Natural killer cell (primary cell): ENCODE measurements at regions not wholly inside any gene's neighbourhood (a gene's known extent, or its start where the extent isn't known, plus 50 kb on each side); places are given as distances from the start of the nearest gene placed in this dataset.

Source experiments
- ATAC-seq, 3 donors: fragments of 150-1000 bp in 2 of 3; fragments of 200-7000 bp in 1 of 3; cut with Tn5 transposase; 1 replicate in 1 of 3; 2 replicates in 2 of 3; pipeline ENCODE4 v1.10.0; 2021; ENCODE audit warnings: mild to moderate bottlenecking in 2 of 3, moderate library complexity in 2 of 3
- DNase-seq, 2 donors: peaks; one replicate each; pipeline versions ENCODE4 v3.0.0 to v3.0.0-alpha.2; 2013 to 2021; ENCODE audit warnings: mixed read lengths in 1 of 2
- H3K27ac ChIP-seq: one replicate; pipeline ENCODE4 v1.5.1; 2013; ENCODE audit warnings: mild to moderate bottlenecking, low read length
- H3K27me3 ChIP-seq: one replicate; pipeline ENCODE4 v1.6.1; 2013; ENCODE audit warnings: low read length; ENCODE audit not compliant: control insufficient read depth, insufficient read depth
- H3K36me3 ChIP-seq: one replicate; pipeline ENCODE4 v1.6.1; 2013; ENCODE audit warnings: low read length; ENCODE audit not compliant: control insufficient read depth, insufficient read depth
- H3K4me1 ChIP-seq: one replicate; pipeline ENCODE4 v1.6.1; 2013; ENCODE audit warnings: low read length; ENCODE audit not compliant: control insufficient read depth, insufficient read depth
- H3K4me3 ChIP-seq: one replicate; pipeline ENCODE4 v1.5.1; 2013; ENCODE audit warnings: low read length
- H3K9me3 ChIP-seq: one replicate; pipeline ENCODE4 v1.6.1; 2013; ENCODE audit warnings: low read length; ENCODE audit not compliant: control insufficient read depth, insufficient read depth
- H3K27ac Mint-ChIP-seq, 2 donors: one replicate each; pipeline ENCODE4 v1.8.0; 2022; ENCODE audit warnings: mild to moderate bottlenecking in 2 of 2, mixed read lengths in 2 of 2, moderate library complexity in 1 of 2
- H3K27me3 Mint-ChIP-seq, 2 donors: one replicate each; pipeline ENCODE4 v1.8.0; 2022; ENCODE audit warnings: low read depth in 2 of 2, mixed read lengths in 2 of 2
- H3K36me3 Mint-ChIP-seq: one replicate; pipeline ENCODE4 v1.8.0; 2022; ENCODE audit warnings: mixed read lengths
- H3K4me1 Mint-ChIP-seq, 2 donors: one replicate each; pipeline ENCODE4 v1.8.0; 2022; ENCODE audit warnings: mixed read lengths in 2 of 2
- H3K4me3 Mint-ChIP-seq: one replicate; pipeline ENCODE4 v1.8.0; 2022; ENCODE audit warnings: mild to moderate bottlenecking, moderate library complexity, mixed read lengths
- H3K9me3 Mint-ChIP-seq, 2 donors: one replicate each; pipeline ENCODE4 v1.8.0; 2022; ENCODE audit warnings: mixed read lengths in 2 of 2
- WGBS: methylation state at CpG from one replicate; pipeline ENCODE4 v1.1.7; 2013; ENCODE audit warnings: missing lambda C conversion rate; ENCODE audit not compliant: insufficient coverage; 5-methylcytosine and 5-hydroxymethylcytosine counted together
- intact Hi-C: fragments of 100-400 bp; cut with micrococcal nuclease; formaldehyde crosslinking; loops from one replicate; pipeline ENCODE4 v1.14.2; 2022
- TF ChIP-seq, protein P1 (sequence below): fragments of 200-600 bp; IDR thresholded peaks from one replicate; pipeline ENCODE4 v1.8.0; 2022; ENCODE audit warnings: antibody characterized with exemption

DNA sequence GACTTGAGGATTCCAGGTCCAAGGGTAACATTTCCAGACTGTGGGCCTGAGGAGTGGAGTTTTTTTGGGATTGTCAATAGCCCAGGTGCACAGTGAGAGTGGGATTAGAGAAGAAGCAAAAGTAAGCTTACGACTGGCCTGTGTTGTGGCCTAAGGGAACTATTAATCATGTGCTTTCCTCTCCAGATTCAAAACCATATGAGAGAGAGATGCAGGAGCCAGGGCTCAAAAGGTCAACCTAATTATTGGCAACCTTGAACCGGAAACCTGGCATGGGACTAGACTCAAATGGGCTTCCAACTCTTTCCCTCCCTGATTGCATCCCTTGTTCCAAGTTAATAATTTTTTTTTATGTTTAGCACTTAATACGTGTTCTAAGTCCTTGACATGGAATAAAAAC, 242.1 kb upstream of the THRB start:
- H3K9me3 ChIP-seq = no peaks in the 10 kb centered on the region
- no peak for ATAC-seq
- no peak for DNase-seq
- no peaks in the 10 kb centered on the region for H3K36me3 ChIP-seq
- H3K27ac ChIP-seq = no peak overlapping the region
- WGBS = 90% methylated on average over 2 of the region's 3 CpGs
- Mint-ChIP-seq H3K9me3 (no peaks in the 10 kb centered on the region), H3K36me3 (no peaks in the 10 kb centered on the region), H3K4me1 (no peaks in the 10 kb centered on the region), H3K4me3 (no peak overlapping the region), H3K27me3 (peaks cover 0 to 13% of the 10 kb centered on the region in 2 donors), H3K27ac (no peak overlapping the region)
- H3K4me1 ChIP-seq = no peaks in the 10 kb centered on the region
- TF ChIP-seq, protein P1, sequence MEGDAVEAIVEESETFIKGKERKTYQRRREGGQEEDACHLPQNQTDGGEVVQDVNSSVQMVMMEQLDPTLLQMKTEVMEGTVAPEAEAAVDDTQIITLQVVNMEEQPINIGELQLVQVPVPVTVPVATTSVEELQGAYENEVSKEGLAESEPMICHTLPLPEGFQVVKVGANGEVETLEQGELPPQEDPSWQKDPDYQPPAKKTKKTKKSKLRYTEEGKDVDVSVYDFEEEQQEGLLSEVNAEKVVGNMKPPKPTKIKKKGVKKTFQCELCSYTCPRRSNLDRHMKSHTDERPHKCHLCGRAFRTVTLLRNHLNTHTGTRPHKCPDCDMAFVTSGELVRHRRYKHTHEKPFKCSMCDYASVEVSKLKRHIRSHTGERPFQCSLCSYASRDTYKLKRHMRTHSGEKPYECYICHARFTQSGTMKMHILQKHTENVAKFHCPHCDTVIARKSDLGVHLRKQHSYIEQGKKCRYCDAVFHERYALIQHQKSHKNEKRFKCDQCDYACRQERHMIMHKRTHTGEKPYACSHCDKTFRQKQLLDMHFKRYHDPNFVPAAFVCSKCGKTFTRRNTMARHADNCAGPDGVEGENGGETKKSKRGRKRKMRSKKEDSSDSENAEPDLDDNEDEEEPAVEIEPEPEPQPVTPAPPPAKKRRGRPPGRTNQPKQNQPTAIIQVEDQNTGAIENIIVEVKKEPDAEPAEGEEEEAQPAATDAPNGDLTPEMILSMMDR = no peak
- no peak overlapping the region for H3K4me3 ChIP-seq
- intact Hi-C loops = no loop called here
- no peaks in the 10 kb centered on the region for H3K27me3 ChIP-seq

DNA sequence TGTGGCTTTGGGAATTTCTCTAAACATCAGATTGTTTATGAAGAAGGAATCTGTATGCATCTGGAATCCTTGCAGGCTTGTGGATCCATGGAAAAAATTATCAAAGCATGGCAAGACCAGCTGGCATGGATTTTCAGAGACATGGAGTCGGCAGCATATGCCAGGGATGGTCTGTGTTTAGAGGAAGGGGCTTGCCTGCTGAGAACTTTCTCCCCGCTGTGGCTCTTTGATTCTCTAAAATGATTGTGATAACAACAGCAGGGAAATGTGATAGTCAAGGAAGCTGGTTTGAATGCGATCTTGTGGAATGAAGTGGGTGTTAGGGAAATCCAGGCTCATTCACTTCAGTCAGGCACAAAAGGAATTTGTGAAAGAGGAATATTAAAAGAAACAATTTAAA, 245.7 kb upstream of the THRB start:
- Histone ChIP-seq H3K36me3 (no peaks in the 10 kb centered on the region), H3K27ac (no peak overlapping the region), H3K9me3 (no peaks in the 10 kb centered on the region), H3K27me3 (no peaks in the 10 kb centered on the region), H3K4me3 (no peak overlapping the region), H3K4me1 (no peaks in the 10 kb centered on the region)
- DNase-seq = no peak
- Mint-ChIP-seq H3K36me3 (no peaks in the 10 kb centered on the region), H3K27ac (no peak overlapping the region), H3K4me3 (no peak overlapping the region), H3K4me1 (no peaks in the 10 kb centered on the region), H3K27me3 (peaks cover 0 to 16% of the 10 kb centered on the region in 2 donors), H3K9me3 (no peaks in the 10 kb centered on the region)
- WGBS = 97% methylated on average over 3 of the region's 3 CpGs
- no peak for ATAC-seq
- intact Hi-C loops = no loop called here
- TF ChIP-seq, protein P1 = no peak

DNA sequence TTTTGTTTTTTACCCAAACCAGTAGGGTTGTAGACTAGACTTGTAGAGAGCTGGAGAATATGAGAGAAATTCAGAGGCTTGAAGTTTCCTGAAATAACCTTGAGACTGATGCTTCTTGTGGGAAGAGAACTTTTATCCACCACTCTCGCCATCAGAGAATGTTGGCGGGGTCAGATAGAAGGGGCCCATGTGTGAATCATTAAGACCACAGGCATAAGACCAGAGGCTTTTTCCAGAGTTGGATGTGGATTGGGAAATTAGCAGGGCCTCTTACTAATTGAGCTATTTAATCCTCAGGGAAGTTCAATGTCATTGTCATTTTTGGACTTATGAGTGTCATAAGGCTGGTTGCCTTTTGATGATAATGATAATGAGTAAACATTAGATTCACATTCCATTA, 246.9 kb upstream of the THRB start:
- Histone ChIP-seq H3K27me3 (no peaks in the 10 kb centered on the region), H3K27ac (no peak overlapping the region), H3K4me3 (no peak overlapping the region), H3K4me1 (no peaks in the 10 kb centered on the region), H3K36me3 (no peaks in the 10 kb centered on the region), H3K9me3 (no peaks in the 10 kb centered on the region)
- Mint-ChIP-seq H3K4me1 (no peaks in the 10 kb centered on the region), H3K36me3 (no peaks in the 10 kb centered on the region), H3K4me3 (no peak overlapping the region), H3K9me3 (no peaks in the 10 kb centered on the region), H3K27ac (no peak overlapping the region), H3K27me3 (peaks cover 0 to 16% of the 10 kb centered on the region in 2 donors)
- WGBS = 100% methylated on average over 2 of the region's 2 CpGs
- TF ChIP-seq, protein P1 = no peak
- intact Hi-C loops = no loop called here
- ATAC-seq = no peak
- no peak for DNase-seq

DNA sequence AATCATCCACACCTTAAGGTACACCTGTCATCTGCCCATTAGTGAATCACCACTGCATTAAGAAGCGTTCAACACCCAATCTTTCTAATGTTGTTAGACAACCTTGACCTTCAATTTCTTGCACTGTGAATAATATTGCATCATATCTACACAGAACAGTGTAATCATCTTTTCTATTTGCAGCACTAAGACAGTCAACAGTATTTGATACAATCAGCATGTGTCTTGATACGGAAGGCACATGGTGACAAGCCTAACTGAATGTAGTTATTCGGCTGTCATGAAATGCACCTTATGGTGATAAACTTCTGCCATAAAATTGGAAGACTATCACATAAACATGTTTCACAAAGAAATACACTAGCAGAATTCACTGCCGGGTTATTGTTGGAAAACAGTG, 253.9 kb upstream of the THRB start:
- H3K4me1 Mint-ChIP-seq = no peaks in the 10 kb centered on the region
- WGBS = 99% methylated on average over 4 of the region's 4 CpGs
- no peaks in the 10 kb centered on the region for H3K9me3 Mint-ChIP-seq
- no peaks in the 10 kb centered on the region for H3K4me1 ChIP-seq
- intact Hi-C loops = no loop called here
- no peak overlapping the region for H3K4me3 Mint-ChIP-seq
- no peaks in the 10 kb centered on the region for H3K27me3 ChIP-seq
- no peaks in the 10 kb centered on the region for H3K36me3 ChIP-seq
- TF ChIP-seq, protein P1 = no peak
- H3K36me3 Mint-ChIP-seq = no peaks in the 10 kb centered on the region
- peaks cover 0 to 10% of the 10 kb centered on the region in 2 donors for H3K27me3 Mint-ChIP-seq
- H3K27ac ChIP-seq = no peak overlapping the region
- H3K27ac Mint-ChIP-seq = no peak overlapping the region
- ATAC-seq (no peak), DNase-seq (no peak)
- H3K9me3 ChIP-seq = no peaks in the 10 kb centered on the region
- H3K4me3 ChIP-seq = no peak overlapping the region
